HG02870 (cell line): ENCODE measurements at regions not wholly inside any gene's neighbourhood (a gene's known extent, or its start where the extent isn't known, plus 50 kb on each side); places are given as distances from the start of the nearest gene placed in this dataset.

Experiments used
- ATAC-seq: cut with Tn5 transposase; IDR thresholded peaks from one replicate; pipeline ENCODE4 v1.9.1; 2021; ENCODE audit warnings: mild to moderate bottlenecking, moderate library complexity; ENCODE audit not compliant: unreplicated experiment

DNA sequence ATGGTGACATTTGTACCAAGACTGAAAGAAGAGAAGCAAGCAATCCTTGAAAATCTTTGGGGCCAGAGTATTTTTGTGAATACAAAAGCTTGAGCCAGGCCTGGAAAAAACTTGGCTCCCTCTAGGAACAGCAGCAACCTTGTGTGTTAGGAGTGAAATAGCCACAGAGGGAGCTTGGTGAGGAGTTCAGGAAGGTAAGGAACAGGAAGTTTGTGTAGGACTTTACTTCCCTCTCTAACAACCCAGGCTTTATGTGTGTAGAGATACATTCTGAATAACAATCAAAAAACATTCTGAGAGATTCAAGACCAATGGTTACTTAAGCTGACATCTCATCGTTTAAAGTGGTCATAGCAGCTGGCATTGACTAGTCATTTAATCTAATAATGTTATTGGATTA is 668.5 kb downstream of the PCDH18 start:
- no peak for ATAC-seq

DNA sequence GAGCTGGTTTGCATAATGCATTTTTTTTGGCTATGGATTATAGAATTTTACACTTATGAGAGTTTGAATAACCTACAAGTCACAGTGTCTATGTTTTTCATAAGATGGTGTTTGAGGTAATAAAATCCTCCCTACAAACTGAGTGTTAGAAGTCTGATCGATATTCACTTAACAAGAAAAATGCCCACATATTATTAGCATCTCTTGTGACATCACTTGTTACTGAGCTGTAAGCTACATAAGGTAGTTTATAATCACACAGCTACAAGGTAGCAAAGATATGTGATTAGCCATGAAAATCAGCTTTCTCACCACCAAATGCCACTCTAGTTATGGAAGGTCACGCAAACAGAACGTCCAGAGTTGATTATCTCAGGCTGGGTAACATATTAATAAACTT is 669.6 kb downstream of the PCDH18 start:
- ATAC-seq, result no peak

DNA sequence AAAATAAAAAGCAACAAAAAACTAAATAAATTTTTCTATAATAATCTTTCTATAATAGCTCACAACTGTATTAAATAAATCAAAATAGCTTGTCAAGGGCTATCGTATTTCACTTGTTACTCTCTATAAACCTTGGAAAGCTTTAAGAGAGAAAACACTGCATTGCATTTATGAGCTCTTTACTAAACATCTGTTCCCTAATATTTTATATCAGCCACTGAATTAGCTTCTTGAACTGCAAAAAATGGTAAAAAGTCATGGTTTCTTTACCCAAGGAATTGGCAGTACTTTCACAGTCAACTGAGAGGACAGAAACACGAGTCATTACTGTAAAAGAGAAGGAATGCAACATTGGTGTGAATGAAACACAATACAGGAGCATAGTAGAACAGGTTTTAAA is 671.2 kb downstream of the PCDH18 start:
- no peak for ATAC-seq

- no peak for ATAC-seq
Observed at GRCh38 chr4:136858903-136859302, 673.4 kb downstream of the PCDH18 start.

GRCh38 chr4:136855886-136856285 is 676.4 kb downstream of the PCDH18 start:
- no peak for ATAC-seq

DNA sequence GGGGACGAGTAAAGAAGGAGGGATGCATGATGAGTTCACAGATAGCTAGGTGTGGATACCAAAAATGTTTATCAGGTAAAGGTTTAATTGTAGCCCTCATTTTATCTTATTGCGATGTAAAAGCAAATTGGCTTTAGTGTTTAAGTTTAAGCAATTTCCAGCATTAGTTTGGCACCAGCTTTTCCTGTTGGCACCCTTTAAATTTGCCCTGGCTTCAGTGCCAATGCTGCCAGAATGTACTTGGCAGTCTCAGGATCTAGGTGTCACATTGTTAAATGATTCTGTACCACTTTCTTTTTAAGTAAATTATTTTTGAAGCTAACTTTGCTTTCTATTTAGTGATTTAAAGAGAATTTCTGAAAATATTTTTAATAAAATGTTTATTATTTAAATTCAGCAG is 681.8 kb downstream of the PCDH18 start:
- no peak for ATAC-seq

DNA sequence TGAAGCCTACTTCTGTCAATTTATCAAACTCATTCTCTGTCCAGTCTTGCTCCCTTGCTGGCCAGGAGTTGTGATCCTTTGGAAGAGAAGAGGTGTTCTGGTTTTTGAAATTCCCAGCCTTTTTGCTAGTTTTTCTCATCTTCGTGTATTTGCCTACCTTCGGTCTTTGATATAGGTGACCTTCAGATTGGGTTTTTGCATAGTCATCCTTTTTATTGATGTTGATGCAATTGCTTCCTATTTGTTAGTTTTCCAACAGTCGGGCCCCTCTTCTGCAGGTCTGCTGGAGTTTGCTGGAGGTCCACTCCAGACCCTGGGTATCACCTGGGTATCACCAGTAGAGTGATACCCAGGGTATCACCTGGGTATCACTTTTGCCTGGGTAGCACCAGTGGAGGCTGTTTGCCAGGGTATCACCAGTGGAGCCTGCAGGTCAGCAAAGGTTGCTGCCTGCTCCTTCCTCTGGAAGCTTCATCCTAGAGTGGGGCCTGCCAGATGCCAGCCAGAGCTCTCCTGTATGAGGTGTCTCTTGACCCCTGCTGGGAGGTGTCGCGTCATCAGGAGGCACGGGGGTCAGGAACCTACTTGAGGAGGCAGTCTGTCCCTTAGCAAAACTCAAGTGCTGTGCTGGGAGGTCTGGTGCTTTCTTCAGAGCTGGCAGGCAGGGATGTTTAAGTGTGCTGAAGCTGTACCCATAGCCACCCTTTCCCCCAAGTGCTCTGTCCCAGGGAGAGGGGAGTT is 684.2 kb downstream of the PCDH18 start:
- no peak for ATAC-seq

GRCh38 chr4:136841526-136841925 is 690.8 kb downstream of the PCDH18 start:
- peak; percentile 55 for ATAC-seq

DNA sequence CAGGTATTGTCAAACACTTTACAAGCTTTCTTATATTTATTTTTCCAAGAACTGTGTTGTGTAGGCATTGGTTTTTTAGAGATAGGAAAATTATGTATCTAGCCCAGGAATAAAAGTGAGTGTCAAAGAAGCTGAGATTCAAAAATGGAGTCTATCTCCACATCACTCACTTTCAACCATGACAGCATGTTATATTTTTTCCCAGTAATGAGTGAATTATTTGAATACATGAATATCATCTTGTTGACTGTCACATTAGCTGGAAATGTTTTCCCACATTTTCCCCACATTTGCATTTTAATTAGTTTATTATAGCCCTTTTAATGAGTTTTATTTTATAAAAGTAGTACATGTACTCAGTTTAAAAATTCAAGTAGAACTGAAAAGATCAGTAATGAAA is 693.7 kb downstream of the PCDH18 start:
- ATAC-seq, result no peak

DNA sequence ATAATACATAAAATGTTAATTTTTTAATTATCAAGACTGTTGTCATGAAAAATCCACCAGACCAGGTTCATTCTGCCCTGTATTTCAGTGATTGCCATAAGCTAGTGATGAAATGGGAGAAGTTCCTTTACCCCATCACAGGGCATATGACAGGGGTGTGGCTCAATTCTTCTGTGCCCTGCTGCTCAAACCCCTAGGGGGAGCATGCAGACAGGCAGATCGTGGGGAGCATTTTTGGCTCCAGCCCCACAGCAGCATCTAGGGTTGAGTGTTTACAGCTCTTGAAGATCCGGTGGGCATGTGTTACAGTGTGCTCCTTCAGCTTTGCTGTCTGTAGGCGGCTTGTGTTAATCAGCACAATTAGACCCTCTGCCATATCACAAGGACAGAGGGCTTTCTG is 700.7 kb downstream of the PCDH18 start:
- no peak for ATAC-seq

DNA sequence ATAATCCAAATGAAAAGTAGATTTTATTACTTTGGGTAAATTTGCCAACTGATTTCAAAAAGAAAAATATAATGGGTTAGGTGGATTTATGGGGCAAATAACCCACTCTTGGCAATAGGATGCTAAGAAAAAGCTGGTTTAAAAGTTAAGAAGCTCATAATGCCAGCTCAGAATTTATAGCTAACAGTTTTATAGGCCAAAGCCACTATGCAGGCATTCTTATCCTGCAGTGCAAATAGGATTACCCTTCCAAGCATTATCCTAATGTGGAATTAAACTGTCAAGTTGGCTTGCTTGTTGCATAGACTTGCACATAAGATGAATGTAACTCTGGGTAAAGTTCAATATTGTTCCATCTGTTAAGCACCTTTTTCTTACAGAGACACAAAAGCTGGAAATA is 703.0 kb downstream of the PCDH18 start:
- no peak for ATAC-seq

DNA sequence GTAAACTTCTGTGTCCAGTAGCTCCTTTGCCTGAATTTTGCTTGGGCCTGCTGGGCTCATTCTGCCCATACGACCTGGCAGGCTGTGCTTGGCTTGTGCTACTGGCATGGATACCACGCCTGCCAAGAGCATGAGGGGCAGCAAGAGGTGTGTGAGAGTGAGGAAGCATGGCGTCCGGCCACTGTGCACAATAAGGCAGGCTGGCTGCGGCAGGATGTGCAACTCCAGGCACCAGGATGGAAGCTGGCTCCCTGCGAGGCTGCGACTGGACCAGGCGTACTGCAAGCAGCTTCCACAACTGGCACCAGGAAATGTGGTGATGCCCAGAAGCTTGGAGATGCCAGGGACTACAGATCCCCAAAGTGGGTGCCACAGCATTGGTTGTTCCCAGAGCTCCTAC is 709.3 kb downstream of the PCDH18 start:
- ATAC-seq, result no peak

DNA sequence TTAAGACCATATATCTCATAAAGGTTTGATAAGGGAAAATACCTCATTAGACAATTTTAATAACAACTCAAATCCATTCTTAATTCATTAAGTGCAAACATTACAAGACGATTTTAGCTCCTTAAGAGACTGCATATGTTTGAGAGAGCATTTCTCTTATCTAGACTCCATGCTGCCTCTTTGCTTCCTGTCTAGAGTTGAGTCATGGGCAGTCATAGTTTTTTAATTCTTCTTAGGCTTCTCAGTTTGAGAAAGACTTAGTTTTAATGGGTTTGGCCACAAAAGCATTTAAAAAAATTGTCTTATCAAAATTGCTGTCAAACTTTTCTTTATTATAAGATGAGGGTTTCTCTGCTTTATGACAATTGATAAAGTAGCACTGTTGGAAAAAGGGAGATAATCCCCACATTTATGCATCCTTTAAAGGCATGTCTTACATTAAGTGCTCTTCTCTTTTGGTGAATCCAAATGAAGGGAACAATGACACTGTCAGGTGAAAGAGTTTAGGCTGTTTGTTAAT is 713.4 kb downstream of the PCDH18 start:
- ATAC-seq, result no peak

GRCh38 chr4:136812100-136812880 is 720.0 kb downstream of the PCDH18 start:
- no peak for ATAC-seq

GRCh38 chr4:136811496-136812077 is 720.7 kb downstream of the PCDH18 start:
- ATAC-seq, result no peak

DNA sequence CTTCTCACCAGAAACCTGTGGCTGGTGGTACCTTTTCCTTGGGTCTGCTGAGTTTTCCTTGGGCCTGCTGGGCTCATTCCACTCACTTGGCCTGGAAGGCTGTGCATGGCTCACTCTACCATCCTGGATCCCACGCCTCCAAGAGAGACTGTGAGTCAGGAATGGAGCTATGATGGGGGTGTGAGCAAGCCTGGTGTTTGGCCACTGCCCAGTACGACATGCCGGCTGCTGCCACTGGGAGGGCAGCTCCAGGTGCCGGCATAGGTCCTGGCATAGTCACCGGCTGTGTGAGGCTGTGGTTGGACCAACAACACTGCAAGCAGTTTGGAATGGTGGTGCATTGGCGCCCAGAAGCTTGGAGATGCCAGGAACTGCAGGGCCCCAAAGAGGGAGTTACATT is 721.7 kb downstream of the PCDH18 start:
- ATAC-seq, result no peak

- ATAC-seq, result no peak
Observed at GRCh38 chr4:136806844-136807243, 725.5 kb downstream of the PCDH18 start.

DNA sequence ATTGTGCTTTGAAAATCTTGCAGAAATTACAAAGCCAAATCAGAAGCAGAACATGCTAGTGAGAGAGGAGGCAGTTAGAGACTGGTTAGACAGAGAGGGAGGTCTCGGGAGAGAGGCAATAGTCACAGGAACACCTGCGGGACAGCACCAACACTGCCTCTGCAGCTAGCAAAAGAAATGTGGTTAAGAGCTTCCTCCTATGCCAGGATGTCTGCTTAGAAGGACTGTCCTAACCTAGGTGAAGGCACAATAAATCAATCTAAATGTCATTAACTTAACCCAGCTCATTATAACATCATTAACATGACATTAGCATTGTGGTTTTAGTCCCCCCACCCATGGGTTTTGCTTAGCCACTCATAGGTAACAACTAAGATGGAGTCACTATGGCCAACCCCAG is 726.7 kb downstream of the PCDH18 start:
- ATAC-seq, result no peak

GRCh38 chr4:136803433-136803832 is 728.9 kb downstream of the PCDH18 start:
- no peak for ATAC-seq

- no peak for ATAC-seq
Observed at GRCh38 chr4:136800248-136800647, 732.0 kb downstream of the PCDH18 start.

- ATAC-seq, result no peak
Observed at GRCh38 chr4:136796953-136797352, 735.3 kb downstream of the PCDH18 start.

DNA sequence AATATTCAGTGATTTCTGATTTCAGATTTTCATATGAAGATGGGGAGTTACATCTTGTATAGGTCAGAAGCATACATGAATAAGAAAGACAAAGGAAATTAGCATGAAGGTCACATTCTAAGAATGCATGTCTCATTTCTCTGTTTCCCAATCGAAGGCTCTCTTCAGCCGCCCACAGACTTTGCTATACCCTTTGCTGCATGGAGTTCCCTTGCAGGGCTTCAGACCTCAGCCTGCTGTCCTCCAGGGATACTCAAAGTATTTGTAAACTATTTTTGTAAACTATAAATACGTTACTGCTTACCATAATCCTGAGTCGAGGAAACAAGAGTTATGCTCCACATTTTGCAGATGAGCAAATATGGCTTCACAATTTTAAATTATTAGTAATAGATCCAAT is 738.4 kb downstream of the PCDH18 start:
- ATAC-seq, result no peak
